HCT116 (cell line): ENCODE measurements at regions not wholly inside any gene's neighbourhood (a gene's known extent, or its start where the extent isn't known, plus 50 kb on each side); places are given as distances from the start of the nearest gene placed in this dataset.

Source experiments
- ATAC-seq: fragments of 200-7000 bp; cut with Tn5 transposase; 2 replicates; pipeline ENCODE4 v1.9.1; 2020; ENCODE audit warnings: mild to moderate bottlenecking, moderate library complexity
- BruUV-seq: library from RNA; stranded (reverse); fragments of 400-500 nt; replicated peaks from 2 replicates; lab custom pipeline; 2021; lab: Mats Ljungman, UMichigan
- CTCF ChIA-PET: fragments of 300-600 bp; sonication (Branson Sonifier 250); formaldehyde crosslinking; loops from one replicate; lab custom pipeline; 2021; ENCODE audit warnings: antibody characterized with exemption; lab: Charles Lee
- POLR2A ChIA-PET: fragments of 300-600, 350-600 bp; sonication (Branson Sonifier 250); formaldehyde crosslinking; loops from one replicate; lab custom pipeline; 2021; ENCODE audit warnings: antibody characterized with exemption; lab: Charles Lee
- RAD21 ChIA-PET, 2 experiments: fragments of 300-600 bp; sonication (Branson Sonifier 250); formaldehyde crosslinking; loops; one replicate each; lab custom pipeline; 2023; ENCODE audit warnings: low total read pairs in 2 of 2; ENCODE audit not compliant: uncharacterized antibody in 2 of 2, unreplicated experiment in 2 of 2, low non-redundant PET in 1 of 2; lab: Charles Lee
- DNase-seq: peaks from one replicate; pipeline ENCODE4 v3.0.0-alpha.2; 2010; ENCODE audit warnings: low read depth, low spot score
- H2AFZ ChIP-seq: fragments of 200-600 bp; shearing (Covaris generic), sonication (generic); 2 replicates; pipeline ENCODE4 v1.6.1; 2017; ENCODE audit warnings: low read depth, mixed run types, mixed read lengths, antibody characterized with exemption, low read length; ENCODE audit not compliant: poor library complexity, severe bottlenecking
- H3K27ac ChIP-seq: 2 replicates; pipeline ENCODE4 v1.5.1; 2012; ENCODE audit warnings: low read depth, low read length
- H3K27me3 ChIP-seq: fragments of 200-600 bp; sonication (generic); 2 replicates; pipeline ENCODE4 v1.6.1; 2016; ENCODE audit warnings: mixed run types, low read length, mixed read lengths; ENCODE audit not compliant: insufficient read depth
- H3K36me3 ChIP-seq, 2 experiments: fragments of 200-500 bp in 1 of 2; fragments of 200-600 bp in 1 of 2; sonication (Bioruptor generic) in 1 of 2; sonication (generic) in 1 of 2; 2 replicates each; pipeline versions ENCODE4 v1.5.1 to v1.6.1; 2014 to 2016; ENCODE audit warnings: low read length in 2 of 2, inconsistent platforms in 1 of 2, mixed read lengths in 1 of 2, mixed run types in 1 of 2; ENCODE audit not compliant: insufficient read depth in 2 of 2, control insufficient read depth in 1 of 2
- H3K4me1 ChIP-seq, 2 experiments: fragments of 200-600 bp in 1 of 2; sonication (generic) in 1 of 2; 2 replicates each; pipeline versions ENCODE4 v1.5.1 to v1.6.1; 2012 to 2017; ENCODE audit warnings: low read length in 2 of 2, inconsistent platforms in 1 of 2, mild to moderate bottlenecking in 1 of 2, mixed read lengths in 1 of 2, mixed run types in 1 of 2, moderate library complexity in 1 of 2; ENCODE audit not compliant: insufficient read depth in 2 of 2, control insufficient read depth in 1 of 2
- H3K4me2 ChIP-seq: fragments of 200-600 bp; sonication (generic); 2 replicates; pipeline ENCODE4 v1.6.1; 2017; ENCODE audit warnings: mixed run types, low read length, mixed read lengths
- H3K4me3 ChIP-seq, 2 experiments: fragments of 200-600 bp in 1 of 2; sonication (generic) in 1 of 2; replicated peaks in 1 of 2; 2 replicates each; pipeline ENCODE4 v1.5.1; 2011 to 2016; ENCODE audit warnings: low read length in 2 of 2, control low read depth in 1 of 2, low read depth in 1 of 2, mild to moderate bottlenecking in 1 of 2, mixed read lengths in 1 of 2, mixed run types in 1 of 2
- H3K79me2 ChIP-seq: fragments of 200-600 bp; sonication (generic); 2 replicates; pipeline ENCODE4 v1.6.1; 2017; ENCODE audit warnings: mild to moderate bottlenecking, mixed run types, low read length, moderate library complexity, mixed read lengths; ENCODE audit not compliant: insufficient read depth
- H3K9ac ChIP-seq: fragments of 200-600 bp; sonication (generic); 2 replicates; pipeline ENCODE4 v1.6.1; 2016; ENCODE audit warnings: low read length, mixed read lengths
- H3K9me2 ChIP-seq: fragments of 200-600 bp; sonication (generic), shearing (Covaris generic); 2 replicates; pipeline ENCODE4 v1.6.1; 2017; ENCODE audit warnings: mixed run types, mild to moderate bottlenecking, moderate library complexity; ENCODE audit not compliant: insufficient read depth
- H3K9me3 ChIP-seq, 2 experiments: fragments of 200-500 bp in 1 of 2; fragments of 200-600 bp in 1 of 2; sonication (Bioruptor generic) in 1 of 2; sonication (generic) in 1 of 2; 2 replicates each; pipeline ENCODE4 v1.6.1; 2014 to 2017; ENCODE audit warnings: low read length in 2 of 2, mixed read lengths in 2 of 2, inconsistent platforms in 1 of 2, low read depth in 1 of 2, mild to moderate bottlenecking in 1 of 2, mixed run types in 1 of 2, moderate library complexity in 1 of 2; ENCODE audit not compliant: control insufficient read depth in 1 of 2, insufficient read depth in 1 of 2
- H4K20me1 ChIP-seq: fragments of 200-600 bp; sonication (generic), shearing (Covaris generic); 2 replicates; pipeline ENCODE4 v1.6.1; 2017; ENCODE audit warnings: mixed run types, mild to moderate bottlenecking, moderate library complexity; ENCODE audit not compliant: insufficient read depth
- ATF3 ChIP-seq: IDR thresholded peaks from 2 replicates; pipeline ENCODE4 v1.6.1; 2012
- CBX3 ChIP-seq: IDR thresholded peaks from 2 replicates; pipeline ENCODE4 v1.6.1; 2012; ENCODE audit warnings: low read depth
- CEBPB ChIP-seq: IDR thresholded peaks from 2 replicates; pipeline ENCODE4 v1.6.1; 2012; ENCODE audit warnings: low read depth
- EGR1 ChIP-seq: IDR thresholded peaks from 2 replicates; pipeline ENCODE4 v1.6.1; 2012; ENCODE audit warnings: low read depth
- ELF1 ChIP-seq: IDR thresholded peaks from 2 replicates; pipeline ENCODE4 v1.6.1; 2012; ENCODE audit warnings: low read depth, borderline replicate concordance
- EZH2 ChIP-seq: fragments of 200-600 bp; sonication (generic); IDR thresholded peaks from 2 replicates; pipeline ENCODE4 v1.6.1; 2017; ENCODE audit warnings: antibody characterized with exemption, mixed run types
- FOSL1 ChIP-seq: IDR thresholded peaks from 2 replicates; pipeline ENCODE4 v1.6.1; 2012; ENCODE audit warnings: low read depth
- JUND ChIP-seq: IDR thresholded peaks from 2 replicates; pipeline ENCODE4 v1.6.1; 2012
- RAD21 ChIP-seq: IDR thresholded peaks from 2 replicates; pipeline ENCODE4 v1.6.1; 2012; ENCODE audit warnings: low read depth, mild to moderate bottlenecking
- SIN3A ChIP-seq: IDR thresholded peaks from 2 replicates; pipeline ENCODE4 v1.6.1; 2012; ENCODE audit warnings: low read depth
- SP1 ChIP-seq: IDR thresholded peaks from 2 replicates; pipeline ENCODE4 v1.6.1; 2012; ENCODE audit warnings: low read depth
- SRF ChIP-seq: IDR thresholded peaks from 2 replicates; pipeline ENCODE4 v1.6.1; 2012; ENCODE audit warnings: low read depth
- YY1 ChIP-seq: IDR thresholded peaks from 2 replicates; pipeline ENCODE4 v1.6.1; 2011; ENCODE audit warnings: low read length, low read depth, moderate library complexity, mild to moderate bottlenecking; ENCODE audit not compliant: insufficient replicate concordance; ENCODE audit errors: extremely low read depth
- ZFX ChIP-seq: fragments of 450-650 bp; IDR thresholded peaks from 2 replicates; pipeline ENCODE4 v1.6.1; 2017
- intact Hi-C: fragments of 100-400 bp; cut with micrococcal nuclease; formaldehyde crosslinking; loops from 2 replicates; pipeline ENCODE4 v1.10.0; 2022
- TF ChIP-seq, protein P1 (sequence below), 3 experiments: fragments of 200-600 bp in 1 of 3; sonication (generic) in 1 of 3; IDR thresholded peaks in 2 of 3; conservative IDR thresholded peaks in 1 of 3; 2 replicates each; pipeline ENCODE4 v1.5.1; 2012 to 2017; ENCODE audit warnings: low read depth in 2 of 3, low read length in 2 of 3, antibody characterized with exemption in 1 of 3, borderline replicate concordance in 1 of 3, control low read depth in 1 of 3, mild to moderate bottlenecking in 1 of 3, mixed read lengths in 1 of 3, mixed run types in 1 of 3, moderate library complexity in 1 of 3; ENCODE audit not compliant: insufficient read depth in 1 of 3
- TF ChIP-seq, protein P2 (sequence below): IDR thresholded peaks from 2 replicates; pipeline ENCODE4 v1.6.1; 2012

DNA sequence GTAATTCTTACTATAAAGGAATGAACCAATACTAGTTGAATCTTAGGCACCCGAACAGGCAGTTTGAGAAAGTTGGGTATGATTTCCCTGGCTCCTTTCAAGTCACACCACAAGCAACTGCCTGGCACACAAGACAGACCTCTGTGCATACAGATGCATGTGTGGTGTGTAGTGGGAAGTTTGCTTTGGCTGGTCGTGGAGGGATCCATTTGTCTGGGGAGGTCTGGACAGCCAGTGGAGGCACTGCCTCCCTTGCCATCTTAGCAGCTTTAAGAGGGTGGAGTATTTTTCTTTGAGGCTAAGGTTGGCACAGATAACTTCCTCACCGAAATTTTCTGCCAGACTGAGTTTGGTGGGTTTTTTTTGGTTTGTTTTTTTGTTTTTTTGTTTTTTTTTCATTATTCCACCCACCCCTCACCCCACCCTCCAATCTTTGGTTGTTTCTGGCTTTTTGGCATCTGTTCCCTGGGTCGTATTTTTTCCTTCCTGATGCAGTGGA is 97.1 kb downstream of the TMEM212 start:
- no peaks in the 10 kb centered on the region for H4K20me1 ChIP-seq
- ChIA-PET RAD21 (no interaction called here), POLR2A (no interaction called here), CTCF (no interaction called here)
- H3K36me3 ChIP-seq, result no peaks in the 10 kb centered on the region
- ATAC-seq (no peak), DNase-seq (no peak)
- no peak overlapping the region for H3K9ac ChIP-seq
- H3K4me3 ChIP-seq, result no peak overlapping the region
- peaks cover 0 to 6% of the 10 kb centered on the region in 2 experiments; a peak in 1 of 4 replicates for H3K4me1 ChIP-seq
- no peak overlapping the region for H3K27ac ChIP-seq
- no peak overlapping the region for H3K4me2 ChIP-seq
- H3K79me2 ChIP-seq, result no peaks in the 10 kb centered on the region
- no TSS peak for BruUV-seq
- no peaks in the 10 kb centered on the region for H3K9me2 ChIP-seq
- no peak overlapping the region for H2AFZ ChIP-seq
- H3K27me3 ChIP-seq, result no peaks in the 10 kb centered on the region
- TF ChIP-seq SRF (no peak), SP1 (no peak), FOSL1 (no peak), JUND (no peak), CEBPB (no peak), EZH2 (no peak), SIN3A (no peak), RAD21 (no peak), ZFX (no peak), EGR1 (no peak), ATF3 (no peak), YY1 (no peak), ELF1 (no peak), CBX3 (no peak)
- TF ChIP-seq, protein P1, sequence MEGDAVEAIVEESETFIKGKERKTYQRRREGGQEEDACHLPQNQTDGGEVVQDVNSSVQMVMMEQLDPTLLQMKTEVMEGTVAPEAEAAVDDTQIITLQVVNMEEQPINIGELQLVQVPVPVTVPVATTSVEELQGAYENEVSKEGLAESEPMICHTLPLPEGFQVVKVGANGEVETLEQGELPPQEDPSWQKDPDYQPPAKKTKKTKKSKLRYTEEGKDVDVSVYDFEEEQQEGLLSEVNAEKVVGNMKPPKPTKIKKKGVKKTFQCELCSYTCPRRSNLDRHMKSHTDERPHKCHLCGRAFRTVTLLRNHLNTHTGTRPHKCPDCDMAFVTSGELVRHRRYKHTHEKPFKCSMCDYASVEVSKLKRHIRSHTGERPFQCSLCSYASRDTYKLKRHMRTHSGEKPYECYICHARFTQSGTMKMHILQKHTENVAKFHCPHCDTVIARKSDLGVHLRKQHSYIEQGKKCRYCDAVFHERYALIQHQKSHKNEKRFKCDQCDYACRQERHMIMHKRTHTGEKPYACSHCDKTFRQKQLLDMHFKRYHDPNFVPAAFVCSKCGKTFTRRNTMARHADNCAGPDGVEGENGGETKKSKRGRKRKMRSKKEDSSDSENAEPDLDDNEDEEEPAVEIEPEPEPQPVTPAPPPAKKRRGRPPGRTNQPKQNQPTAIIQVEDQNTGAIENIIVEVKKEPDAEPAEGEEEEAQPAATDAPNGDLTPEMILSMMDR (IDR thresholded peaks at IDR 0.05 in 2 of 3, conservative IDR thresholded peaks at IDR 0.05 in 1 of 3; ENCODE audit: borderline replicate concordance in 1 of 3, insufficient read depth in 1 of 3, low read depth in 2 of 3, low read length in 2 of 3), result no peak
- TF ChIP-seq, protein P2, sequence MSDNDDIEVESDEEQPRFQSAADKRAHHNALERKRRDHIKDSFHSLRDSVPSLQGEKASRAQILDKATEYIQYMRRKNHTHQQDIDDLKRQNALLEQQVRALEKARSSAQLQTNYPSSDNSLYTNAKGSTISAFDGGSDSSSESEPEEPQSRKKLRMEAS, result no peak
- TF ChIP-seq, all 23 proteins: peak for 0
- no peaks in the 10 kb centered on the region for H3K9me3 ChIP-seq
- intact Hi-C loops, result no loop called here
